ENCODE measurements at regions not wholly inside any gene's neighbourhood (a gene's known extent, or its start where the extent isn't known, plus 50 kb on each side); places are given as distances from the start of the nearest gene placed in this dataset.

DNA sequence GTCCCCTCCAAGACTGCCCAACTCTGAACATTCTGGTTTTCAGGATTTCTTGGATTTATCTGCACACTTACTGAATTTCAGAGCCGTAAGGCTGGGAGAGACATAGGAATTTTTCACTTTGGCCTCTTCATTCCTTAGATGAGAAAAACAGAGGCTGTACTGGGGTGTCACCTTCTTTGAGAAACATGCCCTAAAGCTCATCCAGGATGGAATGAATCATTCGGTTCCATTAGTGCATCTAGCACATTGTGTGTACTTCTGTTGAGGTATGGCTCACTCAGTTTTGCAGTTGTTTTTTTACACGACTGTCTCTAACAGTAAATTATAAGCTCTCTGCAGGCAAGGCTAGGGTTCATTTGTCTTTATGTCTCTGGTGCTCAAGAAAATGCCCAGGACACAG, 383.4 kb downstream of the GATA3 start:
- no peak for DNase-seq

DNA sequence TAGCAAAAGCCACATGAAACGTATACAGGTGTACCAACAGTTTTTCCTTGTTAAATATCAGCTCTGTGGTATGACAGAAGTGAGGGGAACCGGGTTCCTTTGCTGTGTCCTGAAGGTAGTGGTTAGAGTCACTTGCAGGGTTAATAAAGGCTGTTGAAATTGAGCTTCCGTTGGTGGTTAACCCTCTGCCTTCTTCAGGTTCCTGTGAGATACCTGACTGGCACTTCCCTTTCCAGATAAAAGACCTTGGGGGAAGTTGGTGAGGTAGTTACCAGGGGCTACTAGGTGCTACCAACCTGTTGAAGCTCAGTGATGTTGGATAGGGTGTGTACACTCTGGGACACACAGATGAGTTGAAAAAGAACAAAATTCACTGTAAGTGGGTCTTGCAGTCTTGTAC, 384.1 kb downstream of the GATA3 start:
- DNase-seq, result no peak

DNA sequence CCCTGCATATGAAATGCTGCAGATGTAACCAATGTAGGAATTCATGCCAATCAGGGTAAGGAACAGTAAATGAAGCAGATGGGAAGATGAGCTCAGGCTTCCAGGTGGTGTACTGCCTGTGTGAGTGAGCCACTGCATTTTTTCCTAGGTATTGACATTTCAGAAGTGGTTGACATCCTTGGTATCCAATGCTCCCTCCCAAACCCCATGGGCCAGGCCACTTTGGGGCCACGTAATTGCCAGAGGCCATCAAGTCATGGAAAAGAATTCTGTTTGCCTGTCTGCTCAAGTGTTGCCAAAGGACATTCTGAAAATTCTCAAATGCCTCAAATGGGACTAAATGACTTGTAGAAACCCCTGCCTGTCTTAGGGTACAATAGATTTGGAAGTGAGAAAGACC, 384.6 kb downstream of the GATA3 start:
- no peak for DNase-seq

DNA sequence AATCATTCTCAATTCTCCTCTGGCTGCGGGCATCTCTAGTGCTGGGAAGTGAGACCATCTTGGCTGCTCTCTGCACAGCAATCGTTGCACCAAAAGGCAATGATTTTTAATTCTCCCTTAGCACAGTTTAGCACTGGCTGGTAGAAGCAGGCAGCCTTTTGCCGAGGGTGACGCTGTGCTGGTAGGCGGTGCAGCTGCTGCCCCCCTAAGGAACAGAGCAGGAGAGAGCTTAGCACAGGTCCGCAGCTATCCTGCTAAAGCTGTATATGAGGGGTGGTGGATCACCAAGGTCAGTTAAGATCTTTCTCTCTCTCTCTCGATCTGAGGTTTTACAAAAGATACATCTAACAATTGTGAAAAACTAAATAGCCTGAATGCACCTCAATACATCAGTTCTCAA, 390.1 kb downstream of the GATA3 start:
- no peak for DNase-seq

DNA sequence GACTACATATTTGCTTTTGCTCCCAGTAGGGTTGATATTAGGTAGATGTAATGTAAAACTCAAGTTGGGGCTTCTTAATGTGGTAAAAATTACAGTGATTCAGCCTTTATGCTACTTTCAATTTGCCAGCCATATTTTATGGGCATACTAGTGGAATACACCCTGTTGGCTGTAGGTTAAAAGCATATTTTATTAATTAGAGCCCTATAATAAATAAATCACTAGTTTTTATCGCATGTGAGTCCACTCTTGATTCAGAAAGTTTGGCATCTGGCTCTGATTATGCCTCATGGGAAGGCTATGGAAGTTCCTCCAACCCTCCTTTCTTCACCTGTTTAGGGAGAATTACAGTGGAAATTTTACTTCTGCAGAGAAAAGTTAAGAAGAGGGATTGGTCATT, 390.9 kb downstream of the GATA3 start:
- no peak for DNase-seq

DNA sequence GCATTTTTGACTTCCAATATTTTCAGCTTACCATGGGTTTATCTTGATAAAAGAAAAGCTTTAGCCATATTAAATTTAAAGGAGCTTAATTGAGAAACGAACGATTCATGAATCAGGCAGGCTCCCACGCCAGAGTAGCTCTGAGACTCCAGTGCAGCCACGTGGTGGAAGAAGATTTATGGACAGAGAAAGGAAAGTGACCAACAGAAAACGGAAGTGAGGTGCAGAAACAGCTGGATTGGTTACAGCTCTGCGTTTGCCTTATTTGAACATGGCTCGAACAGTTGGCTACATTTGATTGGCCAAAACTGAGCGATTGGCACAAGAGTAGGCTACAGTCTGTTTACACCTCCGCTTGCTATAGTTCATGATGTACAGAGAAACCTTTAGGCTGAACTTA, 395.4 kb downstream of the GATA3 start:
- DNase-seq, result no peak

DNA sequence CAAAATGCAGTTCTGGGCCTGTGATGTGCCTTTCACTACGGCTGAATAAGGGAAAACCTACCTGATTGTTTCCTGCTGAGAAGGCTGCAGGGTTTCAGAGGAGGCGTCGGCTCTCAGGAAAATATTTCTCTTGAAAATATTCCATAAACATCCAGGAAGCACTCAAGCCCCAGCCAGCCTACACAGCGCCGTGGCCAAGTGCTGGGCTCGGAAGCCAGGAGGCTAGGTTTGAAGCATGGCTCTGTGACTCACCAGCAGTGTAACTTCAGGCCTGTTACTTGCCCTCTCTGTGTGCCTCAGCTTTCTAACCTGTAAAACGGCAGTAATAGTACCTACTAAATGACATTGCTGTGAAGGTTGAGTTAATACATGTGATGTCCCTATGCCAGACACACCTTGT, 399.1 kb downstream of the GATA3 start:
- no peak for DNase-seq

DNA sequence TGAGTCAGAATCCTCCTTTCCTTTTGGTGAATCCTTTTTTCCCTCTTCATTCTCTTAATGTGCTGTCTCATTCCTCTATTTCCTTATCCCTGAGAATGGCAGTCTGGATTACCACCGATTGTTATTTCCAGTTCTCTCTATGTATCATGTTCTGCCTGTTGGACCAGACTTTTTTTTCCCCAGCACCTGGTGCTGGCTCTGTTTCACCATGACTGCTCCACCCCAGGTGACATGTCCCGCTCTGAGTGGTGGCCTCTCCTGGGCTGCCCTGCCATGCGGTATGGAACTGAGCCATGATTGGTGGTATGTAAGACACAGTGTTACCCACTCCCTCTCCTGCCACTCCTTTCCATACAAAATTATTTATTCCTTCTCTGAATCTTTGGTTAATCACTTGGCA, 399.9 kb downstream of the GATA3 start:
- no peak for DNase-seq

DNA sequence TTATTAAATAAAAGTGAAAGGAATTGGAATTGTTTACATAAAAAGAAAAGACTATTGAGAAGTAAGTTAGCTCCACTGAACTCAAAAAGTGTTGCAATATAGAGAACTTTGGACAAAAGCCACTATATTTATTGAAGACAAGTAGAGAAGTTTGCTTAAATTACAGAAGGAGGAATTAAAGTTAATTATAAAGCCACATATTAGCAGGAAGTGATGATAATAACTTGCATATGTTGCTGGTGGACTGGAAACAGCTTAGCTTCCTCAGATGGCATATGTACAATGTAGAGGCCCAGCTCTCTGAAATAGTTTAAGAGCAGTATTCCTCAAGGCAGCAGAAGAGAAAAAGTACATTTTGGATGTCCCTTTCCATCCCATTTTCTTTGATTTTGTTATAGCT, 400.7 kb downstream of the GATA3 start:
- DNase-seq, result no peak

DNA sequence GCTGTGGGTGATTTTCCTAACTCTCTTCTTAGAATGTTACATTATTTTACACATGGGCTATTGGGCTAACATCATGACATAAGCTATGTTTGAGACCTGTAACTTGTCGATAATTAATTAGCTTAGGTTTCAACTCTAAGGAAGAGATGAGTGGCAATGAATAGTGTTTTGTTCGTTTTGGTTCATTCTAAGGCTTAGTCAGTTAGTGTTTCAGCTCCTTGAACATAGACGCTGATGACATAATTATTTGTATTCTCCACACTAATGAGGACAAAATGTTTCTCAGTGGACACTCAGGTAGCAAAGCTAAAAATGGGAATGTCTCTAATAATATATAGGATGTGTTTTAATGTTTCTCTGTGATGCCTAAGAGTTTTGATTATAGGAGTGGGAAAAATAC, 401.9 kb downstream of the GATA3 start:
- no peak for DNase-seq

DNA sequence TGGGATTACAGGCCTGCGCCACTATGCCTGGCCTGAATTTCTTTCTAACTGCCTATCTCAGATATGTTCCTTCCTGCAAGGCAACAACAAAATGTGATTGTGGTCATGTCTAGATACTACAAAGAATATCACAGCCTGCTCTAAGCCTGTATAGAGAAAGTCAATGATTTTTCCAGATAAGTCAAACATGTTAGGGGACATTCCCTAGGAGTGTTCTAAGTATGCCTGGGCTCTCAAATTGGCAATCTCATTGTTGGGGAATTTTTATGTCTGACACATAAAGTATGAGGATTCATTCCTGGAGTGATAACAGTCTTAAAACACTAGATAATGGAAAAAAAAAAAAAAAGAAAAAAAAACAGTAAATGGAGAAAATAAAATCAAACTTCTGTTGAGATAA, 406.1 kb downstream of the GATA3 start:
- no peak for DNase-seq

DNA sequence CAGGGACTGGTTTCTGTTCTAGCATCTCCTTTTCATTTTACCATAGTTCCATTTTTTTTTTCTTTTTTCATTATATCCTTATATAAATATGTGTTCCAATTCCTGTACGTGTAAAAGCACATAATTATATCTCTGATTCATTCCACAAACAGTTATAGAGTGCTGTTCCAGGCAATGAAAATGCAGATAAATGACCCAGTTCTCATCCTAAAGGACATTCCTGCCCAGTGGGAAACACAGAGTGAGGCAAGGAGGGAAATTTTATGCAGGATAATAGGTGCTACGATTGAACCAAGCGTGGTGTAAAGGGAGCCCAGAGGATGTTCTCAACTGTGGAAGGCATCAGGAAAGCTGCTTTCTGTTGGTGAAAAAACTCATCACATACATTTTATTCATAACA, 408.1 kb downstream of the GATA3 start:
- no peak for DNase-seq

DNA sequence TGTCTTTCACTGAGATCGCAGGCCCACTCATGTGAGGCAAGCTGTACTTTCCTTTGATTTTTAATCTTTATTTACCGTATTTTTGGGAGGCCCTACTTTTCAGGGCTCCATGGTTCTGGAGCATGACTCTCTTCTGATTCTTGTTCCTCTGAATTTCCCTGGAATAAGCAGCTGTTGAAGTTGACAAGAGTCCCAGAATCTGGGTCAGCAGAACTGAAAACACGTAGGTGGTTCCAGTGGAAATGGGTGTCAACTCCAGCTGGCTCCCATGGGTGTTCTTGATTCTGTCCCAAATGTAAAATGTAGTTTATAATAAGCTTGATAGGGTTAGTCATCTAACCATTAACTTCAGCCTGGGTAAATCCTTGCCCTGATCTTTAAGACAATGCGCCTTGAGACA, 409.4 kb downstream of the GATA3 start:
- no peak for DNase-seq

DNA sequence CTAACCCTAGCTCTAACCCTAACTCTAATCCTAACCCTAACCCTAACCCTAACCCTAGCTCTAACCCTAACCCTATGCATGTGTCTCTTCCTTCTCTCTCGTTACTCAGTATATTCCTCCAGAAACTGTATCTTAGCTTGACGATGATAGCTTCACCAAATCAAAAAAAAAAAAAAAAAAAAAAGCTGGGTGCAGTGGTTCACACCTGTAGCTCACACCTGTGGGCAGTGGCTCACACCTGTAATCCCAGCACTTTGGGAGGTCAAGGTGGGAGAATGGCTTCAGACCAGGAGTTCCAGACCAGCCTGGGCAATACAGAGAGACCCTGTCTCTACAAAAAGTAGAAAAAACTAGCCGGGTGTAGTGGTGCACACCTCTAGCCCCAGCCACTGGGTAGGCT, 414.0 kb downstream of the GATA3 start:
- no peak for DNase-seq

DNA sequence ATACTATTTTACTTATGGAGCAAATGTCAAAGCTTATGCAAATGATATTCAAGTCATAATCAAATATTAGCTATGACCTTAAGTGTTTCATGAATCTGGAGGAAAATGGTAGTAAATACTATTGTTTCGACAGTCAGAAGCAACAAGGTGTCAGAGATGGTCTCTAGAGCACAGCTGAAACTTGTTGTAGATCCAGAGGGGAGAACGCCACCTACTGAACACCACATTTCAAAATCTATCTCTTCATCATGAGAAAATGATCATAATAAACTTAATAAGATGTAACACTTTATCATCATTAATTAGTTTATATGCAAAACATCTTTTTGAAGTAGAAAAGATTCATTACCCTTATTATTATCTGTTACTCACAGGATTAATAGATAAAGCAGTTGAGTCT, 418.7 kb downstream of the GATA3 start:
- DNase-seq, result no peak

DNA sequence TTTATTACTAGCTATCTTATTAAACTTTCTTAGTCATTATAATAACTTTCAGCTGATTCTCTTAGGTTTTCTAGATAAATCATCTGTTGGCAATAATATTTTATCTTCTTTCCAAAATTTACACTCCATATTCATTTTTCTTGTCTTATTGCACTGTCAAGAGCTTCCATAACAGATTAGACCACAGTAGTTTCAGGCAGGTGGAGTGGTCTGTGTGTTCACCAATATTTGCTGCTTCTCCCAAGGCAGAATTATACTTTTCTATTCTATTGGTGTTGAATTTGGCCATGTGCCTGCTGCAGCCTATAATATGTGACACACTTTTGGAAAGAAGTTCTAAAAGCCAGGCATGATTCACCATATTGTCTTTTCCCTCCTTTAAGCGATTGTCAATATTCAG, 422.8 kb downstream of the GATA3 start:
- DNase-seq, result no peak

DNA sequence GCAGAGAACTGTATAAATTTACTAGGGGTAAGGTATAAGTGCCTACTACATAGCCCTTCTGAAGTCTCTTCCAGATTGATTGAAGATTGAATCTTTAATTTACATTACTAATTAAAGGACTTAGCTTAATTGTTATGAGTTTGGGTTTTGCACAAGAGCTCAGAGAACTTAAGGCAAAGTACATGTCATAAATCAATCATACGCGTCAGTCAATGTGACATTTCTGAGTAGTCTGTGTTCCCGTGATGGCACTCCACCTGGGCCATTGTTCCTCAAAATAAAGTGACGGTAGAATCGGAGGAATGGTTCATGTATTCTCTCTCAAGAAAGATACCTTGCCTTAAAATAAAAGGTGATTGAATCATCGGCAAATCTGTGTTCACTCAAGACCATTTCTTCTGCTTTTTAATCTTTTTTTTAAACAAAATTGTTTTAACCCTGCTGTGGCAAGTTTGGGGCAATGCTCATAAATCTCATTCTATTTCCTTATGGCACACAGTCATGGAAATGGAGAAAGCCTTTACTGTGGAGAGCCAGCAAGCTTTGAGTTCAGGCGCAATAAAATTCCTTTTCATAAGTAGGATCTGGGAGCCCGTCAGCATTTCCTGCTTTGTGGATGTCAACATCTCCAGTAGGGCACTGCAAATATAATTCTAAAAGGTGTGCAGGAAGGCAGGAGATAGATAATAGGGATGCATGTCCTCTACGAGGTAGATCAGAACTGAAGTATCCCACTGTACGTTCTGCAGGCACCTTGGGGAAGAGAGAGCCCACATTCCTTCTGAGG, 427.4 kb downstream of the GATA3 start:
- DNase-seq, result no peak

DNA sequence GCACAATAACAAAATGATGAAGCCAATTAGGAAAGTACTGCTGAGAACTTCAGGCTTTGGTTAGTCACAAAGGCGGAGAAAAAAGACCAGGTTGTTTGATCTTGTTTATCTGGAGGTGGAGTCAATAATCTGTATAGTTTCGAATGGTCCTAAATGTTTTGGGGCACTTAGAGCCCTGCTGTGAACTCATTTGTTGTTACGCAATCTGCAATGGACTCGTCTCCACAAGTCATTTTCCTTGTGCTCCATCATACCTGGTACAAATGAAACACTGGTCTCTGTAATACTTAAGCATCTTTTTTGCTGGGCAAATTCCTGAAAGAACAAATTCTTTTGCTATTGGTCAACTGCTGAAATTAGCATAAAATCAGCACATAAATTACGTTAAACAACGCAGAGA, 430.5 kb downstream of the GATA3 start:
- no peak for DNase-seq

DNA sequence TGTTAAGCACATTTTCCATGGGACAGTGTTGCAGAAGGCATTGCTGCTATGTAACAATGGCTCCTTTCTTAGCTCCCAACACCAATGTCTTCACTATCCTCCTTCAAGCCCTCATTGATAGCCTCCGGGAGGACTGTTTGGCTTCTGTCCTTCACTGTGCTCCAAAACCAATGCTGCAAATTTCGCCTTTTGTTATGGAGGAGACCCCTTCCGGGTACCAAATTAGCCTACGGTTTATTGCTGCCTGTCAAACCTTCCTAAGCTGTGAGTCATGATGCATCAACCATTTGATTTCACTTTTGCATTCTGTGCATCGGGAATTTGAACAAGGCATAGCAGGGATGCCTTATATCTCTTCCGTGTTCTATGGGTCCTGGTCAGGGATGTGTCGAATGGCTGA, 432.9 kb downstream of the GATA3 start:
- no peak for DNase-seq

DNA sequence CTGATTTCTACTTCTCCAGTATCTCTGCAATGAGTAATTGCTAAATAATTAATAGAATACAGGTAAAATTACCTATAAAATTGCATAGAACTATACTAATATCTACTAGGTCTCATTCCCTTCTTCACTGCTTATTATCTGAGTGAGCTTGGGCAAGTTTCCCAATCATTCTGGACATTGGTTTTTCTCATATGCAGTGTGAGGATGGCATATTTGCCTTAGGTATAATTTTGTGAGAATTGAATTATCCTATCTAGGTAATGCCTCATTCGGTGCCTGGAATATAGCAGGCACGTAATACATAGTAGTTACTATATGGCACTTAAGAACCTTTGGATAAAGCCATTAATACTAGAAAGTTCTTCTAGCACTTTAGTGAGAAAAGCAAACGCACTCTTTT, 434.7 kb downstream of the GATA3 start:
- DNase-seq, result no peak

DNA sequence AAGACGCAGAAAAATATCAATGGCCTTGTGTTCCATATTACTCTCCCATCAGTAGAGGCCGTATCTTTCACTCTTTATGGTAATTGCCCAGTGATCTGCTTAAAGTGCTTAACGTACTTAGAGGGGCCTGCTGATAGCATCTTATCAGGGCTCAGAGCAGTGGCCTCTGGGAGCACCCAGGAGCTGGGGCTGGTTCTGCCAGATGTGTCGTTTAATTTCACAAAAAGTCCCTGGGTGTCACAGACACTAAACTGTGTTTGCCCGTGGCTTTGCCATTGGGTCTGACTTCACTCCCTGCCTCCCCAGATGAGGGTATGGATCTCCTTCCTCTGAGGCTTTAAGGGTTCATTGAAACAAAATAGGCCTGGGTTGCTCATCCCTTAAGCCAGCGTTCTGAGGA, 435.3 kb downstream of the GATA3 start:
- DNase-seq, result no peak

DNA sequence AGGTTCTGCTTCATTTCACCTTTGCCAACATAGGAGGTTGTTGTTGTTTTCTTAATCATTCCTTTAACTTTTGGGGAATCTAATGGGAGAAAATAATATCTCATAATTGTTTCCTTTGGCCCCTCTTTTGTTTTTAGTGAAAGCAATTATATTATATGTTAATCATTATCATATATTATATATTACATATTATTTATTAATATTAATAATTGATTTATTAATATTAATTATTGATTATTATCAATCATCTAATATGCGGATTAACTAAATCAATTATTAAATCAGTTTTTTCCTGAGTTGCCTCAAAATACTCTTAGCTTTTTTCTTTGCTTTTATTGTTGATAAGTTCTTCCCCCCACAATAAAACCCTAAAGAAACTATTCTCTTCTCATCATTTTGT, 443.8 kb downstream of the GATA3 start:
- DNase-seq, result no peak

DNA sequence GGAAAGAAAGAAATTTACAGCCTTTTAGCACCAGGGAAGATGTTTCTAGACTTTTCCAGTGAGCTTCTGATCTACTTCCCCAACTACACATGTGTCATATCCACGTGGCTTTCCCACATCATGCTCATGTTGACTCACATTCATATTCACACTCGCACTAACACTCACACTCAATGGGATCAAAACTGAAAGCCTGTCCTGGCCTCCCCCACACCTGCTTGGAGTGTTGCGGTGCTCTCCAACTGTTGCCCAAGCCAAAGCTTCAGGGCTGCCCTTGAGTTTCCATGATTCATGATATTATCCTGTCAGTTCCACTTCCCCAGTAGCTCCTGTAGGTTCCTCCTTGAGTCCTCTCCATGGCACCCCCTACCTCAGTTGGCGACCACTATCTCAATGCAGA, 444.4 kb downstream of the GATA3 start:
- DNase-seq, result no peak

DNA sequence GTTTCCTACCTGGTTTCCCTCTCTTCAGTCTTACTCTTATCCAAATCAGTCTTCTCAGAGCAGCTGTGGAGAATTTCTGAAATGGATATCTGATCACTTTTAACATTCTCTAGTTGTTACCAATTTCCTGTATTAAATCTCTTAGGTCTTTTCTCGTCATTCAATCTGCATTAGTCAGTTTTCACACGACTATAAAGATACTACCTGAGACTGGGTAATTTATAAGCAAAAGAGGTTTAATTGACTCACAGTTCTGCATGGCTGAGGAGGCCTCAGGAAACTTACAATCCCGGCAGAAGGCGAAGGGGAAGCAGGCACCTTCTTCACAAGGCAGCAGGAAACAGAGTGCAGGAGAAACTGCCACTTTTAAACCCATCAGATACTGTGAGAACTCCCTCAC, 444.8 kb downstream of the GATA3 start:
- no peak for DNase-seq

DNA sequence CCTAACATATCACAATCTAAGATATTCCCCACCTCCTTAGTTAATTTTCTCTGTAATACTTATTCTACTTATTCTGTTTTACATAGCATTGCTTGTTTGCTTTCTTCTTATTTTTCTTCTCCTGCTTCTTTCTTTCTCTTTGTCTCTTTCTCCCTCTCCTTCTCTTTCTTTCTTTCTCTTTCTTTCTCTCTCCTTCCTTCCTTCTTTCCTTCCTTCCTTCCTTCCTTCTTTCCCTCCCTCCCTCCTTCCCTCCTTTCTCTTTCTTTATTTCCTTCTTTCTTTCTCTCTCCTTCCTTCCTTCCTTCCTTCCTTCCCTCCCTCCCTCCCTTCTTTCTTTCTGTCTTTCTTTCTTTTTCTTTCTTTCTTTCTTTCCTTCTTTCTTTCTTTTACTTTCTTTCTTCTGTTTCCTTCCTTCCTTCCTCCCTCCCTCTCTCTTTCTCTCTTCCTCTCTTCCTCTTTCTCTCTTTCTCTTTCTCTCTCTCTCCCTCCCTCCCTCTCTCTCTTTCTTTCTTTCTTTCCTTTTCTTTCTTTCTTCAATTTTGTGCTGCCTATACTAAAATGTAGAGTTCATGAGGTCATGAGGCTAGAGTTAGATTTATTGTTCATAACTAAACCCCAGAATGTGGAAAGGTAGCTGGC, 445.4 kb downstream of the GATA3 start:
- DNase-seq, result no peak

All from NCI-H774 (cell line).